Hepatic stellate cell (primary cell): ENCODE measurements at regions not wholly inside any gene's neighbourhood (a gene's known extent, or its start where the extent isn't known, plus 50 kb on each side); places are given as distances from the start of the nearest gene placed in this dataset.
"Not testable (repeated sequence)": the region's sequence is repeated elsewhere in the genome, so short reads cannot be mapped to it uniquely, and the experiment has no call there.

Source experiments
- DNase-seq: peaks from one replicate; pipeline ENCODE4 v3.0.0; 2011; ENCODE audit warnings: low spot score

- no peak for DNase-seq
Observed at GRCh38 chr14:40119765-40120164, 687.5 kb upstream of the FBXO33 start.

GRCh38 chr14:40119321-40119720 lies 687.1 kb upstream of the FBXO33 start:
- no peak for DNase-seq

GRCh38 chr14:40115583-40115982 lies 683.4 kb upstream of the FBXO33 start:
- no peak for DNase-seq

GRCh38 chr14:40113671-40114070 lies 681.4 kb upstream of the FBXO33 start:
- no peak for DNase-seq

- DNase-seq, result no peak
Observed at GRCh38 chr14:40100544-40101196, 668.4 kb upstream of the FBXO33 start.

- no peak for DNase-seq
Observed at GRCh38 chr14:40099316-40099715, 667.1 kb upstream of the FBXO33 start.

- no peak for DNase-seq
Observed at GRCh38 chr14:40098468-40098867, 666.2 kb upstream of the FBXO33 start.

- DNase-seq, result no peak
Observed at GRCh38 chr14:40096968-40097367, 664.7 kb upstream of the FBXO33 start.

- DNase-seq, result no peak
Observed at GRCh38 chr14:40093800-40094199, 661.6 kb upstream of the FBXO33 start.

GRCh38 chr14:40074169-40074568 lies 641.9 kb upstream of the FBXO33 start:
- DNase-seq, result no peak

- DNase-seq, result no peak
Observed at GRCh38 chr14:40072175-40072574, 639.9 kb upstream of the FBXO33 start.

- no peak for DNase-seq
Observed at GRCh38 chr14:40058901-40059897, 627.0 kb upstream of the FBXO33 start.

- no peak for DNase-seq
Observed at GRCh38 chr14:40053416-40053815, 621.2 kb upstream of the FBXO33 start.

- no peak for DNase-seq
Observed at GRCh38 chr14:40028991-40029390, 596.8 kb upstream of the FBXO33 start.

GRCh38 chr14:40025101-40025500 lies 592.9 kb upstream of the FBXO33 start:
- DNase-seq, result no peak

- DNase-seq, result no peak
Observed at GRCh38 chr14:40010961-40011360, 578.7 kb upstream of the FBXO33 start.

- no peak for DNase-seq
Observed at GRCh38 chr14:40009771-40010170, 577.5 kb upstream of the FBXO33 start.

- not testable (repeated sequence) for DNase-seq
Observed at GRCh38 chr14:40008345-40008744, 576.1 kb upstream of the FBXO33 start.

- no peak for DNase-seq
Observed at GRCh38 chr14:40004871-40005500, 572.8 kb upstream of the FBXO33 start.

- no peak for DNase-seq
Observed at GRCh38 chr14:40003773-40004172, 571.5 kb upstream of the FBXO33 start.

GRCh38 chr14:39998854-39999253 lies 566.6 kb upstream of the FBXO33 start:
- no peak for DNase-seq

GRCh38 chr14:39998114-39998513 lies 565.9 kb upstream of the FBXO33 start:
- DNase-seq, result no peak

GRCh38 chr14:39991041-39991440 lies 558.8 kb upstream of the FBXO33 start:
- DNase-seq, result no peak
